Sciatic nerve (tissue), 2 donors: ENCODE measurements at regions not wholly inside any gene's neighbourhood (a gene's known extent, or its start where the extent isn't known, plus 50 kb on each side); places are given as distances from the start of the nearest gene placed in this dataset.
"Not testable (repeated sequence)": the region's sequence is repeated elsewhere in the genome, so short reads cannot be mapped to it uniquely, and the experiment has no call there.

Source experiments
- ATAC-seq: fragments of 200-7000 bp; cut with Tn5 transposase; one replicate; pipeline ENCODE4 v1.9.1; 2020; ENCODE audit warnings: mild to moderate bottlenecking, moderate library complexity
- DNase-seq: peaks from one replicate; pipeline ENCODE4 v3.0.0-alpha.2; 2020; ENCODE audit warnings: low spot score
- intact Hi-C: fragments of 100-400 bp; cut with DNase I; formaldehyde crosslinking; loops from one replicate; pipeline ENCODE4 v1.14.2; 2022
- donor health status: DM: no; HTN: no; CAD: no.
- donor health status: DM: no; HTN: no; CAD: no.

GRCh38 chr2:87583370-87583769 lies 164.5 kb upstream of the PLGLB2 start:
- intact Hi-C loops, DNase-seq, ATAC-seq: not testable (repeated sequence)

- ATAC-seq, intact Hi-C loops, DNase-seq: not testable (repeated sequence)
Measured at GRCh38 chr2:87583803-87584202, 164.1 kb upstream of the PLGLB2 start.

- DNase-seq, result peak; percentile 55
- intact Hi-C loops, result not testable (repeated sequence)
Measured at GRCh38 chr2:87584268-87584906, 163.5 kb upstream of the PLGLB2 start.

GRCh38 chr2:87587934-87588333 lies 160.0 kb upstream of the PLGLB2 start:
- ATAC-seq, intact Hi-C loops, DNase-seq: not testable (repeated sequence)

More at GRCh38 chr2:87584268-87584906, 163.5 kb upstream of the PLGLB2 start:
- peak; percentile 86 for ATAC-seq

GRCh38 chr2:87592974-87593373 lies 154.9 kb upstream of the PLGLB2 start:
- DNase-seq, intact Hi-C loops, ATAC-seq: not testable (repeated sequence)

- ATAC-seq, result peak; percentile 93
- intact Hi-C loops, result not testable (repeated sequence)
- DNase-seq, result peak; percentile 86
Measured at GRCh38 chr2:87593784-87594610, 153.9 kb upstream of the PLGLB2 start.

GRCh38 chr2:87594611-87594992 lies 153.3 kb upstream of the PLGLB2 start:
- intact Hi-C loops, DNase-seq: not testable (repeated sequence)
- ATAC-seq, result peak; percentile 41

GRCh38 chr2:87595017-87595416 lies 152.9 kb upstream of the PLGLB2 start:
- intact Hi-C loops, result not testable (repeated sequence)
- ATAC-seq (peak; percentile 47), DNase-seq (peak; percentile 54)

GRCh38 chr2:87600961-87601360 lies 146.9 kb upstream of the PLGLB2 start:
- ATAC-seq, intact Hi-C loops: not testable (repeated sequence)

GRCh38 chr2:87602118-87602517 lies 145.8 kb upstream of the PLGLB2 start:
- ATAC-seq, result peak; percentile 30
- DNase-seq, intact Hi-C loops: not testable (repeated sequence)

More at GRCh38 chr2:87600961-87601360, 146.9 kb upstream of the PLGLB2 start:
- not testable (repeated sequence) for DNase-seq

- DNase-seq, intact Hi-C loops: not testable (repeated sequence)
- peak; percentile 73 for ATAC-seq
Measured at GRCh38 chr2:87602728-87603127, 145.2 kb upstream of the PLGLB2 start.

- DNase-seq, intact Hi-C loops: not testable (repeated sequence)
- peak; percentile 71 for ATAC-seq
Measured at GRCh38 chr2:87603418-87604278, 144.2 kb upstream of the PLGLB2 start.

- DNase-seq (peak; percentile 64), ATAC-seq (peak; percentile 81)
- intact Hi-C loops, result not testable (repeated sequence)
Measured at GRCh38 chr2:87604279-87604818, 143.5 kb upstream of the PLGLB2 start.

GRCh38 chr2:87604980-87605379 lies 142.9 kb upstream of the PLGLB2 start:
- intact Hi-C loops, DNase-seq, ATAC-seq: not testable (repeated sequence)

- ATAC-seq, DNase-seq, intact Hi-C loops: not testable (repeated sequence)
Measured at GRCh38 chr2:87608377-87609166, 139.3 kb upstream of the PLGLB2 start.

- DNase-seq, ATAC-seq, intact Hi-C loops: not testable (repeated sequence)
Measured at GRCh38 chr2:87610974-87611373, 136.9 kb upstream of the PLGLB2 start.

- DNase-seq, ATAC-seq, intact Hi-C loops: not testable (repeated sequence)
Measured at GRCh38 chr2:87611416-87611815, 136.5 kb upstream of the PLGLB2 start.

GRCh38 chr2:87611956-87612355 lies 135.9 kb upstream of the PLGLB2 start:
- DNase-seq, ATAC-seq, intact Hi-C loops: not testable (repeated sequence)
